Breast epithelium (tissue), 3 donors: ENCODE measurements at regions not wholly inside any gene's neighbourhood (a gene's known extent, or its start where the extent isn't known, plus 50 kb on each side); places are given as distances from the start of the nearest gene placed in this dataset.

Experiments used
- POLR2A ChIP-seq: fragments of 450-650 bp; IDR thresholded peaks from one replicate; pipeline ENCODE4 v1.6.1; 2016; ENCODE audit warnings: antibody characterized with exemption, mild to moderate bottlenecking, moderate library complexity
- POLR2AphosphoS5 ChIP-seq, 3 donors: sonication (generic); formaldehyde crosslinking; IDR thresholded peaks; one replicate each; pipeline ENCODE4 v1.6.1; 2017; ENCODE audit warnings: antibody characterized with exemption in 3 of 3

DNA sequence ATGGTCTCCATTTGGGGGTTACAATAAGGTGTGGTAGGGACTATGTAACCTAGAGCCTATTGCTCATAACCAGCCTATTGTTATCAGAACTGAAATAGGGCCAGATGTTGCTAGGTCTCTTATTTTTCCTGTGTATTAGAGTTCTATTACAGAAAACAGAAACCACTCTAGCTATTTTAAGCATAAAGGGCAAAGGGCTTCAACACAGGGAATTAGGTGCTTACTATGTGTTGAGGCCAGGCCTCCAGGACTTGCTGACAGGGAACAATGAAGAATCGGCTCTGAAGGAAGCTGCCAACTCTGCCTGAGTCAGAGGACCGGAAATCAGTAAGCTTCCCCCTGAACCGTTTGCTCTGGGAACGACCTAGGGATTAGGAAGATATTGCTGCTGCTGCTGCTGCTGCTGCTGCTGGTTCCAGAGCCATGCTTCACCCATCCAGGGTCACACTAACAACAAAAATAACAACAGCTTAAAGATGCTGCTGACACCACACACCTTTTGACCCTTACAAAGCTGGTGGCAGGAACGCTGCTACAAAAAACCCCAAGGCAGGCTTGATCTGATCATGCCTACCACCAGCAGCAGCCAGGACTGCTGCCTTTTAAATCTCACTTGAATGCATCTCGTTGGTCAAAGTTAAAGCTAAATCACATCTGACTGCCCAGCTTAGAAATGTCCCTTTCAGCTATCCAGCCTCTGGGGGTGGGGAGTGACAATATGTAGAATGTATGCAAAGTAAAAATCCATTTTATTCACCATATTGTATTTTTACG, 276.9 kb upstream of the IL12A start:
- TF ChIP-seq POLR2A (no peak), POLR2AphosphoS5 (IDR thresholded peaks at IDR 0.05) (no peak)
